Panc1 (cell line): ENCODE measurements at regions not wholly inside any gene's neighbourhood (a gene's known extent, or its start where the extent isn't known, plus 50 kb on each side); places are given as distances from the start of the nearest gene placed in this dataset.

Experiments
- ATAC-seq: fragments of 200-7000 bp; cut with Tn5 transposase; 2 replicates; pipeline ENCODE4 v1.9.1; 2020; ENCODE audit warnings: mild to moderate bottlenecking, moderate library complexity
- BruUV-seq: library from RNA; stranded (reverse); fragments of 400-500 nt; replicated peaks from 2 replicates; lab custom pipeline; 2021; lab: Mats Ljungman, UMichigan
- CTCF ChIA-PET: fragments of 300-600 bp; sonication (Branson Sonifier 250); formaldehyde crosslinking; loops from one replicate; lab custom pipeline; 2022; ENCODE audit warnings: antibody characterized with exemption; lab: Charles Lee
- POLR2A ChIA-PET: fragments of 300-600 bp; sonication (Branson Sonifier 250); formaldehyde crosslinking; loops from one replicate; lab custom pipeline; 2022; ENCODE audit warnings: antibody characterized with exemption; lab: Charles Lee
- DNase-seq: peaks from one replicate; pipeline ENCODE4 v3.0.0-alpha.2; 2010; ENCODE audit warnings: low read depth, low spot score
- H3K27ac ChIP-seq: 2 replicates; pipeline ENCODE4 v1.5.1; 2011; ENCODE audit warnings: mild to moderate bottlenecking, low read length, inconsistent platforms
- H3K27me3 ChIP-seq: fragments of 200-500 bp; sonication (Bioruptor generic); 2 replicates; pipeline ENCODE4 v1.6.0; 2014; ENCODE audit warnings: low read length, inconsistent platforms; ENCODE audit not compliant: control insufficient read depth, insufficient read depth
- H3K36me3 ChIP-seq: fragments of 200-500 bp; sonication (Bioruptor generic); 2 replicates; pipeline ENCODE4 v1.5.1; 2014; ENCODE audit warnings: inconsistent platforms, mild to moderate bottlenecking, low read length, moderate library complexity; ENCODE audit not compliant: control insufficient read depth, insufficient read depth
- H3K4me1 ChIP-seq: 2 replicates; pipeline ENCODE4 v1.5.1; 2011; ENCODE audit warnings: inconsistent platforms, mild to moderate bottlenecking, low read length, moderate library complexity; ENCODE audit not compliant: control insufficient read depth, insufficient read depth
- H3K4me3 ChIP-seq, 2 experiments: 2 replicates each; pipeline ENCODE4 v1.5.1; 2011 to 2012; ENCODE audit warnings: low read depth in 2 of 2, low read length in 2 of 2, mild to moderate bottlenecking in 2 of 2, inconsistent platforms in 1 of 2, moderate library complexity in 1 of 2
- H3K9me3 ChIP-seq: fragments of 200-500 bp; sonication (Bioruptor generic); 2 replicates; pipeline ENCODE4 v1.5.1; 2014; ENCODE audit warnings: low read depth, mild to moderate bottlenecking, inconsistent platforms, low read length, moderate library complexity; ENCODE audit not compliant: control insufficient read depth, insufficient read depth
- CTCF ChIP-seq: fragments of 450-650 bp; IDR thresholded peaks from 2 replicates; pipeline ENCODE4 v1.5.1; 2017; ENCODE audit warnings: mild to moderate bottlenecking
- POLR2AphosphoS5 ChIP-seq: IDR thresholded peaks from 2 replicates; pipeline ENCODE4 v1.6.1; 2012; ENCODE audit warnings: mild to moderate bottlenecking, low read depth, low read length, moderate library complexity
- SIN3A ChIP-seq: IDR thresholded peaks from 2 replicates; pipeline ENCODE4 v1.6.1; 2012; ENCODE audit warnings: low read depth, mild to moderate bottlenecking, low read length, moderate library complexity, borderline replicate concordance; ENCODE audit not compliant: insufficient read depth
- TCF7L2 ChIP-seq: IDR thresholded peaks from 2 replicates; pipeline ENCODE4 v1.6.1; 2011; ENCODE audit warnings: mild to moderate bottlenecking, low read depth, low read length, inconsistent platforms
- in situ Hi-C: cut with HindIII; loops from 2 replicates; pipeline ENCODE4 v1.10.0; 2016; ENCODE audit warnings: low sequenced_read_pairs, low pct_unique_long_range_greater_than_20kb
- intact Hi-C: fragments of 100-400 bp; cut with micrococcal nuclease; formaldehyde crosslinking; loops from one replicate; pipeline ENCODE4 v1.10.0; 2022; ENCODE audit not compliant: unreplicated experiment
- TF ChIP-seq, protein P1 (sequence below), 2 experiments: IDR thresholded peaks; 2 replicates each; pipeline ENCODE4 v1.6.1; 2011 to 2012; ENCODE audit warnings: low read depth in 2 of 2, control low read depth in 1 of 2, low read length in 1 of 2, mild to moderate bottlenecking in 1 of 2, moderate library complexity in 1 of 2; ENCODE audit not compliant: insufficient read depth in 1 of 2

GRCh38 chr11:70494559-70495350 is 96.4 kb downstream of the CTTN start:
- intact Hi-C loops (no loop called here), in situ Hi-C loops (no loop called here)
- ChIA-PET CTCF (no interaction called here), POLR2A (no interaction called here)
- no peaks in the 10 kb centered on the region for H3K27me3 ChIP-seq
- no TSS peak for BruUV-seq
- H3K36me3 ChIP-seq: no peaks in the 10 kb centered on the region
- no peak for ATAC-seq
- no peaks in the 10 kb centered on the region for H3K4me1 ChIP-seq
- no peak overlapping the region for H3K27ac ChIP-seq
- no peak for DNase-seq
- no peaks in the 10 kb centered on the region for H3K9me3 ChIP-seq
- no peak overlapping the region for H3K4me3 ChIP-seq
- TF ChIP-seq, protein P1, sequence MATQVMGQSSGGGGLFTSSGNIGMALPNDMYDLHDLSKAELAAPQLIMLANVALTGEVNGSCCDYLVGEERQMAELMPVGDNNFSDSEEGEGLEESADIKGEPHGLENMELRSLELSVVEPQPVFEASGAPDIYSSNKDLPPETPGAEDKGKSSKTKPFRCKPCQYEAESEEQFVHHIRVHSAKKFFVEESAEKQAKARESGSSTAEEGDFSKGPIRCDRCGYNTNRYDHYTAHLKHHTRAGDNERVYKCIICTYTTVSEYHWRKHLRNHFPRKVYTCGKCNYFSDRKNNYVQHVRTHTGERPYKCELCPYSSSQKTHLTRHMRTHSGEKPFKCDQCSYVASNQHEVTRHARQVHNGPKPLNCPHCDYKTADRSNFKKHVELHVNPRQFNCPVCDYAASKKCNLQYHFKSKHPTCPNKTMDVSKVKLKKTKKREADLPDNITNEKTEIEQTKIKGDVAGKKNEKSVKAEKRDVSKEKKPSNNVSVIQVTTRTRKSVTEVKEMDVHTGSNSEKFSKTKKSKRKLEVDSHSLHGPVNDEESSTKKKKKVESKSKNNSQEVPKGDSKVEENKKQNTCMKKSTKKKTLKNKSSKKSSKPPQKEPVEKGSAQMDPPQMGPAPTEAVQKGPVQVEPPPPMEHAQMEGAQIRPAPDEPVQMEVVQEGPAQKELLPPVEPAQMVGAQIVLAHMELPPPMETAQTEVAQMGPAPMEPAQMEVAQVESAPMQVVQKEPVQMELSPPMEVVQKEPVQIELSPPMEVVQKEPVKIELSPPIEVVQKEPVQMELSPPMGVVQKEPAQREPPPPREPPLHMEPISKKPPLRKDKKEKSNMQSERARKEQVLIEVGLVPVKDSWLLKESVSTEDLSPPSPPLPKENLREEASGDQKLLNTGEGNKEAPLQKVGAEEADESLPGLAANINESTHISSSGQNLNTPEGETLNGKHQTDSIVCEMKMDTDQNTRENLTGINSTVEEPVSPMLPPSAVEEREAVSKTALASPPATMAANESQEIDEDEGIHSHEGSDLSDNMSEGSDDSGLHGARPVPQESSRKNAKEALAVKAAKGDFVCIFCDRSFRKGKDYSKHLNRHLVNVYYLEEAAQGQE (IDR thresholded peaks at IDR 0.05; ENCODE audit: insufficient read depth in 1 of 2, low read depth in 2 of 2, low read length in 1 of 2): no peak
- TF ChIP-seq CTCF (no peak), SIN3A (no peak), TCF7L2 (no peak), POLR2AphosphoS5 (no peak)

- Histone ChIP-seq H3K36me3 (no peaks in the 10 kb centered on the region), H3K27ac (no peak overlapping the region), H3K4me1 (no peaks in the 10 kb centered on the region), H3K9me3 (no peaks in the 10 kb centered on the region), H3K27me3 (no peaks in the 10 kb centered on the region), H3K4me3 (no peak overlapping the region)
- ChIA-PET POLR2A (no interaction called here), CTCF (interaction anchor here (0.8 kb wide), 1 partner anchor 8 kb away, joined by 4 read pairs; no protein-coding TSS in a partner anchor)
- intact Hi-C loops (no loop called here), in situ Hi-C loops (no loop called here)
- TF ChIP-seq POLR2AphosphoS5 (no peak), TCF7L2 (no peak)
- DNase-seq (no peak), ATAC-seq (no peak)
- BruUV-seq: no TSS peak
Measured at GRCh38 chr11:70495351-70496310, 97.3 kb downstream of the CTTN start.
